Activated naive CD8-positive, alpha-beta T cell treated with anti-CD3 and anti-CD28 coated beads for 36 hours (primary cell): ENCODE measurements at regions not wholly inside any gene's neighbourhood (a gene's known extent, or its start where the extent isn't known, plus 50 kb on each side); places are given as distances from the start of the nearest gene placed in this dataset.
"Not testable (repeated sequence)": the region's sequence is repeated elsewhere in the genome, so short reads cannot be mapped to it uniquely, and the experiment has no call there.

Experiments
- DNase-seq: peaks from one replicate; pipeline ENCODE4 v3.0.0; 2021
- H3K27ac Mint-ChIP-seq: one replicate; pipeline ENCODE4 v1.8.0; 2022; ENCODE audit warnings: mild to moderate bottlenecking, moderate library complexity, mixed read lengths
- H3K27me3 Mint-ChIP-seq: one replicate; pipeline ENCODE4 v1.8.0; 2022; ENCODE audit warnings: mild to moderate bottlenecking, mixed read lengths
- H3K36me3 Mint-ChIP-seq: one replicate; pipeline ENCODE4 v1.8.0; 2021; ENCODE audit warnings: mild to moderate bottlenecking, mixed read lengths
- H3K4me1 Mint-ChIP-seq: one replicate; pipeline ENCODE4 v1.8.0; 2021; ENCODE audit warnings: mixed read lengths
- H3K4me3 Mint-ChIP-seq: one replicate; pipeline ENCODE4 v1.8.0; 2022; ENCODE audit warnings: mild to moderate bottlenecking, moderate library complexity, mixed read lengths
- H3K9me3 Mint-ChIP-seq: one replicate; pipeline ENCODE4 v1.8.0; 2022; ENCODE audit warnings: mixed read lengths

DNA sequence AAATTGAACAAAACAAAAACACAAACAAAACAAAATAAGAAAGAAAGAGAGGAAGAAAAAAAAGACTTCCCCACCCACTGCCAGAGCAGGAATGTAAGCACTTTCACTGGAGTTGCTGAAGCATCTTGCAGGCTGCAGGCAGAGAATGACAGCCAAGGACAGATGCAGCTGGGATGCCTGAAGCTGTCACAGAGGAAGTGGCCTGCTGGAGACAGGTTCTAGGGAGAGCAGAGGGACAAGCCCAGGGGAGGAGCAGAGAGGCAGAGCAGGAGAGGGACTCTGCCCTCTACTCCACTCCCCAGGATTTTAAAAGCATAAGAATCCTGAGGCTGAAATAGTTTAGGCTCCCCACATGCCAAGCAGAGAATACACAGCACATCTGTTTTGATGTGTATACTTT, 326.2 kb downstream of the TUSC7 start:
- no peak overlapping the region for H3K27ac Mint-ChIP-seq
- H3K9me3 Mint-ChIP-seq: peaks cover 1% of the 10 kb centered on the region
- H3K4me3 Mint-ChIP-seq: no peak overlapping the region
- H3K27me3 Mint-ChIP-seq: peaks cover 3% of the 10 kb centered on the region
- H3K36me3 Mint-ChIP-seq: no peaks in the 10 kb centered on the region
- DNase-seq: no peak
- no peaks in the 10 kb centered on the region for H3K4me1 Mint-ChIP-seq

DNA sequence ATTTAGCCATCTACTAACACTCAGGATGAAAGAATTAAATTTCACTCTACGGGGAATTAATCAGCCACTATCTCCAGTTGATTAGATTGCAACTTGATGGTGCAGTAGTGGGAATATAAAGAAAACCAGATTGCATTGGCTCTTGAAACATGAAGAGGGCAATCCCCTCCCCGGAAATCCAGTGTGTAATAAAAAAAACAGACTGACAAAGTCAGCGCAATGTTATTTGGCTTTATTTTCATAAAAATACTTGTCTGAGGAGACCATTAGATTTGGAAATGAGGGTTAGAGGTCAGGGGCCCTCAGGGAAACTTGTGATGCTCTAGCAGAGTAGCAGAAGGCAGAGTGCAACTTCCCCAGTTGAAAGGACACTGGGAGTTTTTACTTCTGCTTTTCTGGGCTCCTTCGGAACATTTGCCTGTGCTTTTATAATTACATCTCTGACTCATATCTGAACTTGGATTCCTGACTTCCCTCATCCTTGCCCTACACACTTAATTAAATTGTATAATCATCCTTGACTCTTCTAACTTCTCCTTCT, 326.8 kb downstream of the TUSC7 start:
- Mint-ChIP-seq H3K27ac (no peak overlapping the region), H3K9me3 (peaks cover 1% of the 10 kb centered on the region), H3K4me1 (no peaks in the 10 kb centered on the region), H3K4me3 (no peak overlapping the region), H3K36me3 (no peaks in the 10 kb centered on the region), H3K27me3 (peaks cover 3% of the 10 kb centered on the region)
- no peak for DNase-seq

- no peaks in the 10 kb centered on the region for H3K36me3 Mint-ChIP-seq
- H3K9me3 Mint-ChIP-seq: peaks cover 2% of the 10 kb centered on the region
- DNase-seq: no peak
- no peaks in the 10 kb centered on the region for H3K27me3 Mint-ChIP-seq
- H3K4me3 Mint-ChIP-seq: no peak overlapping the region
- H3K27ac Mint-ChIP-seq: no peak overlapping the region
- H3K4me1 Mint-ChIP-seq: no peaks in the 10 kb centered on the region
Measured at GRCh38 chr3:117045143-117045542, 335.6 kb downstream of the TUSC7 start.

DNA sequence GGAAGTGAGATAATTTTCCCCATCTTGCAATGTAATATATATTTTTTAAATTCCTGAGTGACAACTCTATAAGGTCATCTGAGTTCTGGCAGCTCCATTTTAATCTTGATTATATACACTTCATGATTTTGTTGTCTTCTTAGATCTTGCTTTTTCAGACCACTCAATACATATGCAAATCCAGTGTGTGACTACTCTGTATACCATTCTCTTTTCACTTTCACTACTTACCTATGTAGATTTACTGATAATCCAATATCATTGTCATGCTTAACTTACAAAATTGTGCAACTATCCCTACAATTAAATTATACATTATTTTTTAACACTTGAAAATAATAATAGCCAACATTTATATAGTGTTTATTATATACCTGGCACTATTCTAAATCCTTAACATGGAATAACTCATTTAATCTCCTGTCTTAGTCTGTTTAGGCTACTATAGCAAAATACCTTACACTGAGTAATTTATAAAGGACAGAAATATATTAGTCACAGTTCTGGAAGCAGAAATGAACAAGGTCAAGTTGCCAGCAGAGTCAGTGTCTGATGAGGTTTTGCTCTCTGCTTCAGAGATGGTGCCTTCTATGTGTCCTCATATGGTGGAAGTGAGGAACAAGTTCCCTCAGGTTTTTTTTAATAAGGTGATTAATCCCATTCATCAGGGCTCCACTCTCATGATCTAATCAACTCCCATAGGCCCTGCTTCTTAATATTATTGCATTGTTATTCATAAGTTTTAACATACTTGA, 338.5 kb downstream of the TUSC7 start:
- no peak for DNase-seq
- Mint-ChIP-seq H3K36me3 (no peaks in the 10 kb centered on the region), H3K27ac (no peak overlapping the region), H3K4me3 (no peak overlapping the region), H3K4me1 (no peaks in the 10 kb centered on the region), H3K27me3 (no peaks in the 10 kb centered on the region), H3K9me3 (peaks cover 2% of the 10 kb centered on the region)

DNA sequence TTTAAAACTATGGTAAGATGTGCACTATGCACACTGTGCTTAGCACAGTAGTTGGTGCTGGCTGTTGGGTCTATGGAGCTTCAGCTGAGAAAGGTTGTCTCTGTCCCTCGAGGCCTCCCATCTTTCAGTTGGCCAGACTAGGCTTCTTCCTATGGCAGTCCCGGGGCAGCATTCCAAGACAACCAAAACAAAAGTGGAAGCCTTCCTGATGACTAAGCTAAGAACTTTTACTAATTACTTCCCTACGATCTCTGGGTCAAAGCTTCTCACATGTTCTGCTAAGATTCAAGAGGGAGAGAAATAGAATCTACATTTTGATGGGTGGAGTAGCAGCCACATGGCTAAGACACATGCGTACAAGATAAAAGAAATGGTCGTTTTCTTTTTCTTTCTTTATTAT, 342.8 kb downstream of the TUSC7 start:
- Mint-ChIP-seq H3K9me3 (peaks cover 2% of the 10 kb centered on the region), H3K4me1 (no peaks in the 10 kb centered on the region), H3K27ac (no peak overlapping the region), H3K4me3 (no peak overlapping the region), H3K36me3 (no peaks in the 10 kb centered on the region), H3K27me3 (no peaks in the 10 kb centered on the region)
- DNase-seq: no peak

DNA sequence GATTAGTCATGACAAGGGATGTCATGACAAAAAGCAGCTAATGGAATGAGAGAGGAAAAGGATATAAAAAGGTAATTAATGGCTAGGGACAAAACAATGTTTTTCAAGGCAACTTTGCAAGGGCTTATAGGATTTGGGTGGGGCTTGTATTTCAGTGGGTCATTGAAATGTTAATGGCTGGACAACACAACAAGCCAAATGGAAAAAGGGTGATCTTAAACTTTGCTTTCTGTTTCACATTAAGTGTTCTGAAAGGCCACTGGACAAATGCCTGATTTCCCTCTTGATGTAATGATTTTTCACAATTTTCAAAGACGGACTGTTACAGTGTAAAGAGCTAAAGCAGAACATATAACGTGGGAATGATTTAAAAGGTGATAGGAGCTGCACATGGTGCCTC, 345.0 kb downstream of the TUSC7 start:
- H3K36me3 Mint-ChIP-seq: no peaks in the 10 kb centered on the region
- H3K27me3 Mint-ChIP-seq: no peaks in the 10 kb centered on the region
- no peak overlapping the region for H3K4me3 Mint-ChIP-seq
- no peak for DNase-seq
- H3K9me3 Mint-ChIP-seq: no peaks in the 10 kb centered on the region
- H3K27ac Mint-ChIP-seq: no peak overlapping the region
- no peaks in the 10 kb centered on the region for H3K4me1 Mint-ChIP-seq

GRCh38 chr3:117056946-117057345, 347.4 kb downstream of the TUSC7 start:
- not testable (repeated sequence) for DNase-seq, H3K27ac Mint-ChIP-seq, H3K9me3 Mint-ChIP-seq, H3K4me1 Mint-ChIP-seq, H3K36me3 Mint-ChIP-seq, H3K27me3 Mint-ChIP-seq, H3K4me3 Mint-ChIP-seq

- no peaks in the 10 kb centered on the region for H3K4me1 Mint-ChIP-seq
Measured at GRCh38 chr3:117059067-117059955, 349.7 kb downstream of the TUSC7 start.

GRCh38 chr3:117059956-117060270, 350.3 kb downstream of the TUSC7 start:
- Mint-ChIP-seq H3K27ac (no peak overlapping the region), H3K27me3 (peaks cover 3% of the 10 kb centered on the region), H3K4me3 (no peak overlapping the region), H3K36me3 (no peaks in the 10 kb centered on the region), H3K4me1 (no peaks in the 10 kb centered on the region), H3K9me3 (no peaks in the 10 kb centered on the region)
- DNase-seq: no peak

More at GRCh38 chr3:117059067-117059955, 349.7 kb downstream of the TUSC7 start:
- Mint-ChIP-seq H3K4me3 (no peak overlapping the region), H3K27me3 (peaks cover 3% of the 10 kb centered on the region), H3K27ac (no peak overlapping the region), H3K36me3 (no peaks in the 10 kb centered on the region), H3K9me3 (no peaks in the 10 kb centered on the region)
- no peak for DNase-seq

DNA sequence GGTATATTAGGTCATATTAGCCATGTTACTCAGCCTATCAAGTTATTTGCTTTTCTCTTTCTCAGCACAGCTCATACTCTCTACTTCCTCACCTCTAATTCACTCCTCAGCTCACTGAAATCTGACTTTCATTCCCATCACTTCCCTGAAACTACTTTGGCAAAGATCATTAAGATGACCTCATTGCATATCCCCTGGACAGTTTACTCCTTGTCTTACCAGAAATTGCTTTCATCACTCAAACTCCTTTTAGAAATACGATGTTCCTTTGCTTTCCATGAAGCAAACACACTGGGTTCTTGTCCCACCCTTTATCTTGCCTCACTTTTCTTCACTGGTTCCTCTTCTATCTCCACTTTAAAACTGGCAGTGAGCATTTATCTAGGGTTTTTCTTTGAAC, 354.4 kb downstream of the TUSC7 start:
- Mint-ChIP-seq H3K4me3 (no peak overlapping the region), H3K36me3 (no peaks in the 10 kb centered on the region), H3K4me1 (no peaks in the 10 kb centered on the region), H3K27ac (no peak overlapping the region), H3K9me3 (no peaks in the 10 kb centered on the region), H3K27me3 (peaks cover 3% of the 10 kb centered on the region)
- no peak for DNase-seq

DNA sequence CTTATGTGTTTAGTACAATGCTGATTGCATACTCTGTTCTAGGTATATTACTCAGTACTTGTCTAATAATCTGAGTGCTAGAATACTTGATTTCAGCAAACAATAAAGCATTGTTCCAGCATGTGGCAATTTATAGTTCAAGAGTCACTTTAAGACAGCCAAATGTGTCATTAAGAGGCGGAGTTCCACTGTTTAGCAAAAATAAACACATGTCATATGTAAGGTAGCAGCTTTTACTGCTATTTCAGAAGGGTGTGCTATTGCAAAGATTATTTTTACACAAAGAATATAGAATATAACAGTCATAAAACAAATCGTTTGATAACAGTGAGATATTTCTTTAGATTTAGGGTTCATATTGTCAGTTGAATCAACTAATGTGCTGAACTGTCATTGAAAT, 358.7 kb downstream of the TUSC7 start:
- Mint-ChIP-seq H3K4me1 (no peaks in the 10 kb centered on the region), H3K9me3 (no peaks in the 10 kb centered on the region), H3K27ac (no peak overlapping the region), H3K4me3 (no peak overlapping the region), H3K27me3 (no peaks in the 10 kb centered on the region), H3K36me3 (no peaks in the 10 kb centered on the region)
- DNase-seq: no peak

- DNase-seq: no peak
- Mint-ChIP-seq H3K4me3 (no peak overlapping the region), H3K36me3 (no peaks in the 10 kb centered on the region), H3K9me3 (no peaks in the 10 kb centered on the region), H3K4me1 (no peaks in the 10 kb centered on the region), H3K27me3 (no peaks in the 10 kb centered on the region), H3K27ac (no peak overlapping the region)
Measured at GRCh38 chr3:117074826-117075225, 365.2 kb downstream of the TUSC7 start.

DNA sequence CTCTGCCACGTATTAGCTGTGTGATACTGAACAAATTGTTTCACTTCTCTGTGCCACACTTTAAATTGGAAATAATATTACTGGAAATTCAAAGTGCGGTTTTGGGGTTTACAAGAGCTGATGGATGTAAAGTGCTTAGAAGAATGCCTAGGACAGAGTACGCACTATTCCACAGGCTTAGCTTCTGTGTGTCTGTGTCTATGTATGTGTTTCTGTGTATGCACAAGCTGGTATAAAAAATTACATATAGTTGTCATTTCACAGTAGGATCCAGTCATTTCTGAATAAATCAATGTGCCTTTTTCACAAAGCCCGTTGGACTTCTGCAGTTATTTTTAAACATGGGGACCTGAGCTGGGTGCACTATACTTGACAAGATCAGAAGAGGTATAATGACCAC, 370.4 kb downstream of the TUSC7 start:
- H3K36me3 Mint-ChIP-seq: no peaks in the 10 kb centered on the region
- no peaks in the 10 kb centered on the region for H3K27me3 Mint-ChIP-seq
- no peaks in the 10 kb centered on the region for H3K4me1 Mint-ChIP-seq
- H3K9me3 Mint-ChIP-seq: no peaks in the 10 kb centered on the region
- no peak for DNase-seq
- no peak overlapping the region for H3K4me3 Mint-ChIP-seq
- no peak overlapping the region for H3K27ac Mint-ChIP-seq

GRCh38 chr3:117080872-117081271, 371.3 kb downstream of the TUSC7 start:
- Mint-ChIP-seq H3K9me3 (no peaks in the 10 kb centered on the region), H3K27ac (no peak overlapping the region), H3K27me3 (no peaks in the 10 kb centered on the region), H3K4me3 (no peak overlapping the region), H3K4me1 (no peaks in the 10 kb centered on the region), H3K36me3 (no peaks in the 10 kb centered on the region)
- no peak for DNase-seq

GRCh38 chr3:117084277-117084676, 374.7 kb downstream of the TUSC7 start:
- DNase-seq: no peak

More at GRCh38 chr3:117084277-117084676, 374.7 kb downstream of the TUSC7 start:
- H3K4me3 Mint-ChIP-seq: no peak overlapping the region
- no peaks in the 10 kb centered on the region for H3K27me3 Mint-ChIP-seq
- no peaks in the 10 kb centered on the region for H3K36me3 Mint-ChIP-seq
- no peak overlapping the region for H3K27ac Mint-ChIP-seq
- H3K9me3 Mint-ChIP-seq: no peaks in the 10 kb centered on the region
- H3K4me1 Mint-ChIP-seq: no peaks in the 10 kb centered on the region
